ENCODE measurements at regions not wholly inside any gene's neighbourhood (a gene's known extent, or its start where the extent isn't known, plus 50 kb on each side); places are given as distances from the start of the nearest gene placed in this dataset.

GRCh38 chr7:108997480-108997879 lies 427.8 kb downstream of the DNAJB9 start:
- DNase-seq, result no peak

GRCh38 chr7:109003742-109004141 lies 434.1 kb downstream of the DNAJB9 start:
- DNase-seq, result no peak

GRCh38 chr7:109009636-109010035 lies 440.0 kb downstream of the DNAJB9 start:
- no peak for DNase-seq

GRCh38 chr7:109020251-109020650 lies 450.6 kb downstream of the DNAJB9 start:
- no peak for DNase-seq

- DNase-seq, result no peak
Observed at GRCh38 chr7:109021390-109021789, 451.7 kb downstream of the DNAJB9 start.

- DNase-seq, result no peak
Observed at GRCh38 chr7:109029866-109030265, 460.2 kb downstream of the DNAJB9 start.

- no peak for DNase-seq
Observed at GRCh38 chr7:109044691-109045090, 475.0 kb downstream of the DNAJB9 start.

- DNase-seq, result no peak
Observed at GRCh38 chr7:109049366-109049765, 479.7 kb downstream of the DNAJB9 start.

- DNase-seq, result no peak
Observed at GRCh38 chr7:109059089-109059488, 489.4 kb downstream of the DNAJB9 start.

- no peak for DNase-seq
Observed at GRCh38 chr7:109062798-109063197, 493.1 kb downstream of the DNAJB9 start.

GRCh38 chr7:109073543-109073942 lies 503.9 kb downstream of the DNAJB9 start:
- no peak for DNase-seq

GRCh38 chr7:109076396-109076972 lies 506.8 kb downstream of the DNAJB9 start:
- no peak for DNase-seq

- DNase-seq, result no peak
Observed at GRCh38 chr7:109091042-109091441, 521.4 kb downstream of the DNAJB9 start.

- no peak for DNase-seq
Observed at GRCh38 chr7:109092268-109092667, 522.6 kb downstream of the DNAJB9 start.

- DNase-seq, result no peak
Observed at GRCh38 chr7:109101332-109101731, 531.7 kb downstream of the DNAJB9 start.

GRCh38 chr7:109109558-109109957 lies 539.9 kb downstream of the DNAJB9 start:
- no peak for DNase-seq

- DNase-seq, result no peak
Observed at GRCh38 chr7:109111086-109111485, 541.4 kb downstream of the DNAJB9 start.

GRCh38 chr7:109121599-109122300 lies 552.1 kb downstream of the DNAJB9 start:
- no peak for DNase-seq

GRCh38 chr7:109125001-109125400 lies 555.3 kb downstream of the DNAJB9 start:
- DNase-seq, result no peak

GRCh38 chr7:109126404-109127050 lies 556.9 kb downstream of the DNAJB9 start:
- no peak for DNase-seq

- DNase-seq, result no peak
Observed at GRCh38 chr7:109127145-109127544, 557.5 kb downstream of the DNAJB9 start.

- DNase-seq, result no peak
Observed at GRCh38 chr7:109131141-109131540, 561.5 kb downstream of the DNAJB9 start.

GRCh38 chr7:109136893-109137292 lies 567.2 kb downstream of the DNAJB9 start:
- no peak for DNase-seq

GRCh38 chr7:109154748-109155147 lies 585.1 kb downstream of the DNAJB9 start:
- DNase-seq, result no peak

Data from hematopoietic multipotent progenitor cell treated with erythropoietin and hydrocortisone succinate and interleukin-3 and kit ligand, for 4 days (in vitro differentiated cells).